Mesendoderm (in vitro differentiated cells): ENCODE measurements at regions not wholly inside any gene's neighbourhood (a gene's known extent, or its start where the extent isn't known, plus 50 kb on each side); places are given as distances from the start of the nearest gene placed in this dataset.

Experiments
- DNase-seq: peaks from one replicate; pipeline ENCODE4 v3.0.0; 2013
- H2AK5ac ChIP-seq: 2 replicates; pipeline ENCODE4 v1.6.1; 2013; ENCODE audit warnings: low read length, inconsistent platforms
- H2BK120ac ChIP-seq: 2 replicates; pipeline ENCODE4 v1.6.1; 2013; ENCODE audit warnings: low read depth, mild to moderate bottlenecking, low read length, moderate library complexity, mixed read lengths
- H2BK15ac ChIP-seq: replicated peaks from 2 replicates; pipeline ENCODE4 v1.6.1; 2013; ENCODE audit warnings: low read depth, mild to moderate bottlenecking, moderate library complexity
- H2BK5ac ChIP-seq: 2 replicates; pipeline ENCODE4 v1.6.1; 2013; ENCODE audit warnings: low read length, inconsistent platforms
- H3K18ac ChIP-seq: 2 replicates; pipeline ENCODE4 v1.6.1; 2013; ENCODE audit warnings: mild to moderate bottlenecking, low read length, mixed read lengths
- H3K23ac ChIP-seq: one replicate; pipeline ENCODE4 v1.6.1; 2013; ENCODE audit warnings: low read length
- H3K27ac ChIP-seq: 2 replicates; pipeline ENCODE4 v1.5.1; 2013; ENCODE audit warnings: low read depth, mild to moderate bottlenecking, inconsistent platforms, low read length, moderate library complexity
- H3K27me3 ChIP-seq: 2 replicates; pipeline ENCODE4 v1.6.1; 2013; ENCODE audit warnings: low read length, control low read depth, mild to moderate bottlenecking, inconsistent platforms; ENCODE audit not compliant: insufficient read depth, poor library complexity
- H3K36me3 ChIP-seq: 2 replicates; pipeline ENCODE4 v1.6.1; 2013; ENCODE audit warnings: low read length, inconsistent platforms; ENCODE audit not compliant: control insufficient read depth, insufficient read depth
- H3K4ac ChIP-seq: one replicate; pipeline ENCODE4 v1.6.1; 2013; ENCODE audit warnings: low read depth, mild to moderate bottlenecking, low read length, moderate library complexity
- H3K4me1 ChIP-seq: 2 replicates; pipeline ENCODE4 v1.6.1; 2013; ENCODE audit warnings: low read depth, low read length, inconsistent platforms; ENCODE audit not compliant: control insufficient read depth
- H3K4me2 ChIP-seq: 2 replicates; pipeline ENCODE4 v1.6.1; 2013; ENCODE audit warnings: low read length
- H3K4me3 ChIP-seq: 2 replicates; pipeline ENCODE4 v1.5.1; 2013; ENCODE audit warnings: mild to moderate bottlenecking, low read length
- H3K56ac ChIP-seq: one replicate; pipeline ENCODE4 v1.6.1; 2013; ENCODE audit warnings: low read length
- H3K79me1 ChIP-seq: 2 replicates; pipeline ENCODE4 v1.6.1; 2013; ENCODE audit warnings: low read length, inconsistent platforms
- H3K79me2 ChIP-seq: 2 replicates; pipeline ENCODE4 v1.6.1; 2013; ENCODE audit warnings: mild to moderate bottlenecking, low read length; ENCODE audit not compliant: control insufficient read depth, insufficient read depth
- H3K9ac ChIP-seq: 2 replicates; pipeline ENCODE4 v1.6.1; 2013; ENCODE audit warnings: low read length, inconsistent platforms
- H4K5ac ChIP-seq: one replicate; pipeline ENCODE4 v1.6.1; 2013; ENCODE audit warnings: low read length
- H4K8ac ChIP-seq: one replicate; pipeline ENCODE4 v1.6.1; 2013; ENCODE audit warnings: low read depth, mild to moderate bottlenecking, control low read depth, low read length, moderate library complexity
- WGBS: extraction: QIAGEN DNeasy Blood & Tissue Kit; methylation state at CpG from one replicate; pipeline ENCODE4 v1.1.7; 2013; ENCODE audit warnings: low lambda C conversion rate, missing lambda C conversion rate; ENCODE audit not compliant: insufficient coverage; ENCODE audit errors: extremely low coverage; 5-methylcytosine and 5-hydroxymethylcytosine counted together

DNA sequence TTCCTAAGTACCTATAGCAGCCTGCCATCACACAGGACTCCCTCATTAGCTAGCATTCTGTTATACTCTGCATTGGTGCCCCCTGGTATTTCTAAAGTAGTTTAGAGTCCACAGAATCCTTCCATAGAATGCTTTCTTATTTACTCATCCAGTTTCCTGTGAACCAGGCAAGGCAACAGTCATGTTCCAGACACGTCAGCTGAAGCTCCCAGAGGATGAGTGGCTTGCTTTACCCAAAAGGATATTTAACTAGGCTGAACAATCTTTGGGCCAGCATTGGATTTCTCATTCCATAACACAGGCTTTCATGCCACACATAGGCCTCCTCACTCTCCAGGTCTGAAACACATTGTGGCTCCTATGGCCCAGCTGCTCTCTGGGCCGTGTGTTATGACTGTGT, 203.8 kb upstream of the MAP3K7 start:
- Histone ChIP-seq H3K79me2 (no peaks in the 10 kb centered on the region), H3K56ac (no peak overlapping the region), H2BK15ac (no peak overlapping the region), H2AK5ac (no peak overlapping the region), H2BK5ac (no peak overlapping the region), H2BK120ac (no peak overlapping the region), H3K4ac (no peak overlapping the region), H3K4me3 (no peak overlapping the region), H3K4me2 (no peak overlapping the region), H3K4me1 (no peaks in the 10 kb centered on the region), H3K18ac (no peak overlapping the region), H3K36me3 (no peaks in the 10 kb centered on the region), H3K27me3 (no peaks in the 10 kb centered on the region), H4K8ac (no peak overlapping the region), H3K23ac (no peak overlapping the region), H3K79me1 (no peaks in the 10 kb centered on the region), H3K27ac (no peak overlapping the region), H4K5ac (no peak overlapping the region), H3K9ac (no peak overlapping the region)
- no peak for DNase-seq
- no CpG with 5 or more reads among the region's 2 CpGs for WGBS

DNA sequence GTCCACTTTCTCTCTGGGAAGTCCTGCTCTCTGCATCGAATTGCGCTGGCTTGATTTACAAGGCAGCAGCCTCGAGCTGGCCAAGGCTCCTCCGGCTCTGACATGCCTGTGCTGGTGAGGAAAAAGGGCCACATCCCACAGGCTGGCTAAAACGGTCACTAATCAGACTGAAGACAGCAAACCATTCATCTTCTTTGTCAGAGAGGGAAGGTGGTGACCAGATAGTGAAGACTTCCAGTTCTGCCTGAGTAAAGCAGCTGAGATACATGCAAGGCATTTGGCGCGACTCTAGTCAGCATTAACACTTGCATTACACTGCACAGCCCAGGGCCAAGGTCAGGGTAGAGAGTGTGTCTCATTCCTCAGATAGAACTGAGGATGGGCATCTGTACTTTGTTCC, 203.2 kb upstream of the MAP3K7 start:
- no peak overlapping the region for H3K27ac ChIP-seq
- no peaks in the 10 kb centered on the region for H3K27me3 ChIP-seq
- no peak overlapping the region for H2AK5ac ChIP-seq
- DNase-seq: no peak
- no peaks in the 10 kb centered on the region for H3K4me1 ChIP-seq
- no peak overlapping the region for H3K4ac ChIP-seq
- no peaks in the 10 kb centered on the region for H3K79me2 ChIP-seq
- no peak overlapping the region for H3K4me3 ChIP-seq
- no peak overlapping the region for H2BK120ac ChIP-seq
- no peak overlapping the region for H4K8ac ChIP-seq
- no peak overlapping the region for H4K5ac ChIP-seq
- no peak overlapping the region for H2BK15ac ChIP-seq
- no peak overlapping the region for H2BK5ac ChIP-seq
- no CpG with 5 or more reads among the region's 7 CpGs for WGBS
- no peak overlapping the region for H3K18ac ChIP-seq
- H3K4me2 ChIP-seq: no peak overlapping the region
- no peak overlapping the region for H3K56ac ChIP-seq
- no peaks in the 10 kb centered on the region for H3K79me1 ChIP-seq
- H3K9ac ChIP-seq: no peak overlapping the region
- H3K23ac ChIP-seq: no peak overlapping the region
- H3K36me3 ChIP-seq: no peaks in the 10 kb centered on the region

DNA sequence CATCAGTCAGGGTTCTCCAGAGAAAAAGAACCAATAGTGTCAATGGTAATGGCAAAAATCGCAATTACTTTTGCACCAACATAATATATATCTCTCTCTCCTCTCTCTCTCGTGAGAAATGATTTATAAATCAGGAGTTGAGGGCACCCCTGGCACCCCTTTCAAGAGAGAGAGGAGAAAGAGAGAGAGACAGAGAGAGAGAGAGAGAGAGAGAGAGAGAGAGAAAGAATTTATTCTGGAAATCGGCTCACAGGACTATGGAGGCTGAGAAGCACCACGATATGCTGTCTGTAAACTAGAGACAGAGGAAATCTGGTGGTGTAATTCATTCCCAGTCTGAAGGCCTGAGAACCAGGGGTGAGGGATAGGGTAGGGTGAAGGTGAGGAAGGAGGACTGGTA, 201.9 kb upstream of the MAP3K7 start:
- H3K9ac ChIP-seq: no peak overlapping the region
- no peak overlapping the region for H2BK120ac ChIP-seq
- H3K4me2 ChIP-seq: no peak overlapping the region
- WGBS: no CpG with 5 or more reads among the region's 4 CpGs
- no peak for DNase-seq
- H3K36me3 ChIP-seq: no peaks in the 10 kb centered on the region
- no peak overlapping the region for H3K23ac ChIP-seq
- H2BK15ac ChIP-seq: no peak overlapping the region
- H3K18ac ChIP-seq: no peak overlapping the region
- no peaks in the 10 kb centered on the region for H3K27me3 ChIP-seq
- no peak overlapping the region for H4K8ac ChIP-seq
- no peak overlapping the region for H3K4ac ChIP-seq
- H3K4me3 ChIP-seq: no peak overlapping the region
- no peak overlapping the region for H3K27ac ChIP-seq
- no peak overlapping the region for H4K5ac ChIP-seq
- H3K79me2 ChIP-seq: no peaks in the 10 kb centered on the region
- H3K4me1 ChIP-seq: no peaks in the 10 kb centered on the region
- H3K79me1 ChIP-seq: no peaks in the 10 kb centered on the region
- H2BK5ac ChIP-seq: no peak overlapping the region
- H3K56ac ChIP-seq: no peak overlapping the region
- H2AK5ac ChIP-seq: no peak overlapping the region

DNA sequence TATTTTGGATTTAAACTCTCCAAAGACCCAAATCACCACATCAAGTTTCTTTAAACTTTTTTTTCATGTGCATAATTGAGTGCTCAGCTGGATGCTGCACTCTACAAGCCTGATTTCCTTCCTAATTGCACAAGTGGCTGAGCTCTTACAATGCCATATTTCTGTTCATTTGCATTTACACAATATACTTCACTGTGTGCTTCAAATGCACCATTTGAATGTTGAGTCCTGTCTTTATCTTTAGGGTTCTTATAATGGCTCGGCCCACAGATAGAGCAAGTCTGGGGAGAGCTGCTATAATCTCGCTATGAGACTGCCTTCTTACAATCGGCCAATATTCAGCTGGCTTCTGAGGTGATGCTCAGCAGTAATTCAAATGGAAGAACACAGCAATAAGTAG, 200.6 kb upstream of the MAP3K7 start:
- Histone ChIP-seq H2BK15ac (no peak overlapping the region), H4K8ac (no peak overlapping the region), H3K27me3 (no peaks in the 10 kb centered on the region), H3K79me2 (no peaks in the 10 kb centered on the region), H4K5ac (no peak overlapping the region), H3K27ac (no peak overlapping the region), H3K4me1 (no peaks in the 10 kb centered on the region), H2BK5ac (no peak overlapping the region), H2BK120ac (no peak overlapping the region), H3K4ac (no peak overlapping the region), H3K23ac (no peak overlapping the region), H3K36me3 (no peaks in the 10 kb centered on the region), H3K4me3 (no peak overlapping the region), H3K79me1 (no peaks in the 10 kb centered on the region), H3K56ac (no peak overlapping the region), H2AK5ac (no peak overlapping the region), H3K9ac (no peak overlapping the region), H3K4me2 (no peak overlapping the region), H3K18ac (no peak overlapping the region)
- no CpG with 5 or more reads among the region's 3 CpGs for WGBS
- DNase-seq: no peak

DNA sequence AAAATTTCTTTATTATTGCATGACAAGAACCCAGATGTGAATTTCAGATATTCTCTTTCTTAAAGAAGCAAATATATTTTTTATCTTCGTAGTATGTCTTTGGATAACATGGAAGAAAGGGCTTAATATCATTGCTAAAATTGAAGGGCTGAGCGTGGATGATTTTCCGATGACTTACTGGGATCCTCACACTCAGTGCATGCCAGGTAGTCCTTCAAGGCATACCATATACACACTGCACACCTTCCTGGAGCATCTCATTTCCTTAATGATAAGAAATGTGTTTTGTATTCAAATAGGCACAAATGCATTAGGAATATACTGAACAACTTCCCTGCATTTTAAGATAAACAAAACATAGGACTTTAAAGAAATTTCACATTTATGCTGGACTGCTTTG, 193.9 kb upstream of the MAP3K7 start:
- H2BK120ac ChIP-seq: no peak overlapping the region
- no peak overlapping the region for H4K8ac ChIP-seq
- H3K4me1 ChIP-seq: no peaks in the 10 kb centered on the region
- no peaks in the 10 kb centered on the region for H3K27me3 ChIP-seq
- no peaks in the 10 kb centered on the region for H3K79me2 ChIP-seq
- no CpG with 5 or more reads among the region's 3 CpGs for WGBS
- no peak overlapping the region for H2AK5ac ChIP-seq
- H3K18ac ChIP-seq: no peak overlapping the region
- H2BK15ac ChIP-seq: no peak overlapping the region
- no peak overlapping the region for H3K4me2 ChIP-seq
- no peaks in the 10 kb centered on the region for H3K36me3 ChIP-seq
- no peak overlapping the region for H3K23ac ChIP-seq
- no peak overlapping the region for H3K9ac ChIP-seq
- H4K5ac ChIP-seq: no peak overlapping the region
- H2BK5ac ChIP-seq: no peak overlapping the region
- no peak overlapping the region for H3K4me3 ChIP-seq
- no peak overlapping the region for H3K27ac ChIP-seq
- H3K56ac ChIP-seq: no peak overlapping the region
- no peak overlapping the region for H3K4ac ChIP-seq
- no peaks in the 10 kb centered on the region for H3K79me1 ChIP-seq
- DNase-seq: no peak

DNA sequence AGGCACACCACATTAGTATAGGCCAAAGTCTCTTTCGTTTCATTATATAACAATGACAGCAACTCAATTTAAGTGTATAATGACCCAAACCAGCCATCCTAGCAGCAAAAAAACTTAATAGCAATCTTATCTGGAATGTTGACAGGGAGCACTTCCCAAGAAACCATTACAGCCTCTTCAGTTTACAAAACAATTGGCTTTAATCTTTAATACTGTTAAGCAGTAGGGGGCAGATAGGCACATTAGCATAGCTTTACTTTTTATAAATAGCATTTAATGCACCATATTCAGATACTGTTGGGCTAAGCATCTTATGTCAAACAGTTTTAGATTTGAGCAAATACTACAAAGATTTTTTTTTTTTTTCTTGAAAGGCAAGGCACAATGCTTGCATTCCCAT, 193.3 kb upstream of the MAP3K7 start:
- no peak overlapping the region for H4K8ac ChIP-seq
- no peak overlapping the region for H3K4ac ChIP-seq
- no peak overlapping the region for H2BK15ac ChIP-seq
- no peak overlapping the region for H3K27ac ChIP-seq
- WGBS: no CpG with 5 or more reads among the region's 1 CpG
- H2BK5ac ChIP-seq: no peak overlapping the region
- H3K79me2 ChIP-seq: no peaks in the 10 kb centered on the region
- H3K4me3 ChIP-seq: no peak overlapping the region
- no peak overlapping the region for H3K18ac ChIP-seq
- no peak overlapping the region for H4K5ac ChIP-seq
- no peaks in the 10 kb centered on the region for H3K27me3 ChIP-seq
- H3K23ac ChIP-seq: no peak overlapping the region
- H3K4me2 ChIP-seq: no peak overlapping the region
- H2BK120ac ChIP-seq: no peak overlapping the region
- H3K9ac ChIP-seq: no peak overlapping the region
- H3K36me3 ChIP-seq: no peaks in the 10 kb centered on the region
- H2AK5ac ChIP-seq: no peak overlapping the region
- DNase-seq: peak; percentile 62
- no peaks in the 10 kb centered on the region for H3K4me1 ChIP-seq
- no peaks in the 10 kb centered on the region for H3K79me1 ChIP-seq
- no peak overlapping the region for H3K56ac ChIP-seq
